AG08396 (cell line): ENCODE measurements at regions not wholly inside any gene's neighbourhood (a gene's known extent, or its start where the extent isn't known, plus 50 kb on each side); places are given as distances from the start of the nearest gene placed in this dataset.

Experiments used
- DNase-seq: peaks from one replicate; pipeline ENCODE4 v3.0.0; 2012; ENCODE audit warnings: low spot score, mixed read lengths

- DNase-seq, result no peak
Observed at GRCh38 chr15:26182441-26182840, 319.3 kb upstream of the ATP10A start.

GRCh38 chr15:26179906-26180305 is 316.8 kb upstream of the ATP10A start:
- no peak for DNase-seq

- no peak for DNase-seq
Observed at GRCh38 chr15:26178640-26179220, 315.6 kb upstream of the ATP10A start.

DNA sequence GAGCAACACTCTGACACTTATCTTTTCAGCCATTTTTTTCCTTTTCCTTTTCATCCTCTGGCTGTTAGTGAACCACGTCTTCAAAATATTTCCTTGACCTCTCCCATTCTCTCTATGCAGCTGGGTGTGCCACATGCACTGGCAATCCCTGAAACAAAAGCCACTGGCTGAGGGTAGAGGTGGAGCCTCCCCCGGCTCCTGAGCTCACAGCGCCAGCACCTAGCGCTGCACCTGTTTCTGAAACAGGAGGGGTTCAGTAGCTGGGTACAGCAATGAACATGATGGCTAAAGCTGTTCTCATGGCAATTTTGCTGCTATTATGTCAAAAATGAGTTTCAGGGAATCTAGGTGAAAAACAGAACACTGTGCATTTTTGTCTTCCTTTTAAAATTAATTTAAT is 314.7 kb upstream of the ATP10A start:
- no peak for DNase-seq

- no peak for DNase-seq
Observed at GRCh38 chr15:26176831-26177230, 313.7 kb upstream of the ATP10A start.

DNA sequence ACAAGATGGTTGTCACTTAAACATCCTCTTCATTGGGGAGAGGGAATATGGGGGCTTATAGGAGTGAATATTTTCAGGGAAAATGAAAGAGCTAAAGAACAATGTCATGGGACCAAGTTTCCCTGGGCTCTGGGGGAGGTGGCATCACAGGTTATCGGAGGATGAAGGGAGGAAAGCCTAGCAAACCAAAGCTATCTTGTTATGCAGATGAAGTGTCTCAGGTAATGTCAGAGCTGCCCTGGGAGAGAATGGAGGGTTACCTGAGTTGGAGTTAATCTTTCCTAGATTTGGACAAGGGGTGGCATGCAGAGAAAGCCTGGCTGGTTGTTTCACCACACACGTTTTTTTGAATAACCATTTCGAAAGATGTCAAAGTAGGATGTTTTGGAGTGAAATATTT is 308.1 kb upstream of the ATP10A start:
- DNase-seq, result no peak

GRCh38 chr15:26166429-26166828 is 303.3 kb upstream of the ATP10A start:
- no peak for DNase-seq

- DNase-seq, result no peak
Observed at GRCh38 chr15:26165546-26165945, 302.4 kb upstream of the ATP10A start.

DNA sequence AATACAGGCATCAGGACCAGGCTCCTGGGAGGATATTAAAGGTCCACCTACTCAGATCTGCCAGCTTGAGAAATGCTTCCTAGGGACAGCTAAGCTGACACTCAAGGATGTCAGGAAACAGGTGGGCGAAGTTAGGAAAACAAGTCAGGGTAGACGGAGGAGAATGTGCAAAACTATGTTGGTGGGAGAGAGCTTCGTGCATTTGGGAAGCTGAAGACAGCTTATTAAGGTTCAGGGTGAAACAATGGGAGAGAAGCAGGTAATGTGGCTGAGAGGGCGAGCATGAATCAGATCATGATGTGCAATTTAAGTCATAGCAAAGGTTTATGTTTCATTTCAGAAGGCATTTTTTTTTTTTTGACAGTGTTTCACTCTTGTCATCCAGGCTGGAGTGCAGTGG is 297.2 kb upstream of the ATP10A start:
- DNase-seq, result no peak

GRCh38 chr15:26158176-26158575 is 295.0 kb upstream of the ATP10A start:
- no peak for DNase-seq

GRCh38 chr15:26157081-26157480 is 294.0 kb upstream of the ATP10A start:
- DNase-seq, result no peak

- DNase-seq, result no peak
Observed at GRCh38 chr15:26156051-26156450, 292.9 kb upstream of the ATP10A start.

- DNase-seq, result no peak
Observed at GRCh38 chr15:26148156-26148860, 285.2 kb upstream of the ATP10A start.

DNA sequence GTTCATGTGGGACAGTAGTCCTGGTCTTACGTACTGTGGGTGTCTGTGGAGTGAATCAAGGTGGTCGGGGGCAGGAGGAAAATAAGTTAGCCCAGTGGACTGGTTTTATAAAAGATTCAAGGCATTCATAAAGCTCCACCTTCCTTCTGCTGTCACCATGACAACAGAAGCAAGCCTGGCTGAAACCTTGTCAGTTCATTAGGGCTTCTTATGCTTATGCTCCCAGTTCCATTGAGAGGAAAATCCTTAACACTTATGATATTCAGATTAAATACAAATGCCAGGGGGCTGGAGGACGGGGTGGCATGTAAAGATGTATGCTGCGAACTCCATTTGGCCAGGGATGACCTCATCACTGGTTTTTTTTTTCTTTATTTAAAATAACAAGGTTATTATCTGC is 283.1 kb upstream of the ATP10A start:
- no peak for DNase-seq

- DNase-seq, result no peak
Observed at GRCh38 chr15:26145796-26146195, 282.7 kb upstream of the ATP10A start.

- DNase-seq, result no peak
Observed at GRCh38 chr15:26144836-26145235, 281.7 kb upstream of the ATP10A start.

GRCh38 chr15:26143221-26143620 is 280.1 kb upstream of the ATP10A start:
- DNase-seq, result no peak

DNA sequence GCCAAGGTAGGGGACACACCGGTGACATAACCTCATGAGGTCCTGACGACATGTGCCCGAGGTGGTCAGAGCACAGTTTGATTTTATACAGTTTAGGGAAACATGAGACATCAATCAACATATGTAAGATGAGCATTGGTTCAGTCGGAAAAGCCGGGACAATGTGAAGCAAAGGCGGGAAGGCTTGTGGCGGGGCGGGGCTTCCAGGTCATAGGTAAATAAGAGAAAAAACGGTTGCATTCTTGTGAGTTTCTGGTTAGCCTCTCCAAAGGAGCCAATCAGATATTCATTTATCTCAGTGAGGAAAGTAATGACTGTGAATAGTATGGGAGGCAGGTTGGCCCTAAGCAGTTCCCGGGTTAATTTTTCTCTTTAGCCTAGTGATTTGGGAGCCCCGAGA is 271.7 kb upstream of the ATP10A start:
- DNase-seq, result no peak

DNA sequence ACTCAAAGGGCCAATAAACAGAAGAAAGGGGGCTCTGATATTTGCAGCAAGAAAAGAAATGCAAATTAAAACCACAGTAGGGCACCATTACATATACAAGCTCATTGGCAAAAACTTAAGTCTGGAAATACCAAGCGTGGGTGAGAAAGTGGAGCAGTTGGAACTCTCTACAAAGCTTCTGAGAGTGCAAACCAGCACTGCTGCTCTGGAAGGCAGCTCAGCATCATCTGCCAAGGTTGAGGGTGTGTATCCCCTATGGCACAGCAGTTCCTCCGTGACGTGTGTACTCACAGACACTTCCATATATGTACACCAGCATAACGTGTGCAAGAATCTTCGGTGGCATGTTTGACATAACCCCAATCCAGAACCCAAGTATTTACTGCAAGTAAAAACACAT is 271.0 kb upstream of the ATP10A start:
- no peak for DNase-seq

DNA sequence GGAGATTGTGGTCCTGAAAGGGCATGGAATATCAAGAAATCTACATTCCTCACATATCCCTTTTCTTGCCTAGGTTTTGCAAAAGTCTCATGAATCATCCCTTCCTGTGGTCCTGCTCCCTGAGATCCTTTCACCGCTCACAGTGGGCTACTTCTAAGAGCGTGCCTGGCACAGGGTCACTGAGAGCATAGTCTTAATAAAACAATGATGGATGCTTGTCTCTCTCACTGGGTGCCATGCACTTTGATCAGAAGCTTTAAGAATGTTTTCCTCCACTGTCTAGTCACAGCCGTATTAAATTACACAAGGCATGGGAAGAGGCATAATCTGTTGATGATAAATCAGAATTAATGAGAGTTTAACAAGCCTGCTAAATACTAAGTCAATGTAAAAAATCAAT is 269.7 kb upstream of the ATP10A start:
- no peak for DNase-seq

GRCh38 chr15:26129852-26130251 is 266.7 kb upstream of the ATP10A start:
- DNase-seq, result no peak

DNA sequence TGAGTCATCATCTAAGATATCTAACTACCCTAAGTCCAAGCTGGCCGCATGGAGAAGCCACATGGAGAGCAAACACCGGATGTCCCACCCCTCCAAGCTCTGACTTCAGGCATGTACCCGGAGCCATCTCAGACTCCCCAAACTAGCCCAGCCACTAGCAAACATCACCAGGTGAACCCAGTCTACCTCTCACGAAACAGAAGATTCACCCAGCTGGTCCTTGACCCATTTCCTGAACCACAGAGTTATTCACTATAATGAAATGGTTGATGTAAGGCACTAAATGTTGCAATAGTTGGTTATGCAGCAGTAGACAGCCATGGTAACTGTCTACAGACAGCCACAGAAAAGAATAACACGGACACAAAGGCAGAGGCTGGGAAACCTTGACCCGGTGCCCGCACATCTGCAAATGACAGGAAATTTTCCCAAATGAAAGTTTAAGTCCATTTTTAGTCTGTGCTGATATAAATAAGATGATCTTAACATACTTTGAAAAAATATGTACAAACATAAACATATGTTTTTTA is 265.5 kb upstream of the ATP10A start:
- DNase-seq, result no peak

- no peak for DNase-seq
Observed at GRCh38 chr15:26126819-26127387, 263.8 kb upstream of the ATP10A start.

GRCh38 chr15:26126070-26126469 is 262.9 kb upstream of the ATP10A start:
- DNase-seq, result no peak
